ENCODE measurements at regions not wholly inside any gene's neighbourhood (a gene's known extent, or its start where the extent isn't known, plus 50 kb on each side); places are given as distances from the start of the nearest gene placed in this dataset.

- POLR2A ChIA-PET (ENCODE audit: low non-redundant PET) = no interaction called here
- Histone ChIP-seq H3K36me3 (ENCODE audit: insufficient read depth, low read length, poor library complexity, severe bottlenecking) (no peaks in the 10 kb centered on the region), H3K27ac (ENCODE audit: low read depth, low read length, poor library complexity, severe bottlenecking) (no peak overlapping the region), H3K9me3 (ENCODE audit: low read depth, low read length, poor library complexity, severe bottlenecking) (no peaks in the 10 kb centered on the region), H3K27me3 (replicated peaks; ENCODE audit: insufficient read depth, low read depth, low read length, poor library complexity) (no peaks in the 10 kb centered on the region), H3K4me1 (ENCODE audit: insufficient read depth, low read length, poor library complexity, severe bottlenecking) (peaks cover 9% of the 10 kb centered on the region), H3K4me3 (ENCODE audit: low read depth, low read length, poor library complexity, severe bottlenecking) (no peak overlapping the region)
- no peak for DNase-seq (ENCODE audit: low spot score)
- BruUV-seq (replicated peaks) = no TSS peak
- CTCF ChIA-PET = no interaction called here
- TF ChIP-seq CTCF (conservative IDR thresholded peaks at IDR 0.05; ENCODE audit: low read depth, low read length) = no peak
- TF ChIP-seq EZH2 (IDR thresholded peaks at IDR 0.05; ENCODE audit: borderline replicate concordance, low read depth, low read length, poor library complexity, severe bottlenecking) = no peak
- intact Hi-C loops (cut with micrococcal nuclease; ENCODE audit: unreplicated experiment) = no loop called here
Observed at GRCh38 chr7:25731846-25732245, 420.2 kb upstream of the NFE2L3 start.

- TF ChIP-seq CTCF (conservative IDR thresholded peaks at IDR 0.05; ENCODE audit: low read depth, low read length) = no peak
- TF ChIP-seq EZH2 (IDR thresholded peaks at IDR 0.05; ENCODE audit: borderline replicate concordance, low read depth, low read length, poor library complexity, severe bottlenecking) = no peak
- H3K4me3 ChIP-seq (ENCODE audit: low read depth, low read length, poor library complexity, severe bottlenecking) = no peak overlapping the region
- H3K9me3 ChIP-seq (ENCODE audit: low read depth, low read length, poor library complexity, severe bottlenecking) = no peaks in the 10 kb centered on the region
- no TSS peak for BruUV-seq (replicated peaks)
- H3K36me3 ChIP-seq (ENCODE audit: insufficient read depth, low read length, poor library complexity, severe bottlenecking) = no peaks in the 10 kb centered on the region
- H3K27ac ChIP-seq (ENCODE audit: low read depth, low read length, poor library complexity, severe bottlenecking) = no peak overlapping the region
- no peak for DNase-seq (ENCODE audit: low spot score)
- POLR2A ChIA-PET (ENCODE audit: low non-redundant PET) = no interaction called here
- H3K27me3 ChIP-seq (replicated peaks; ENCODE audit: insufficient read depth, low read depth, low read length, poor library complexity) = no peaks in the 10 kb centered on the region
- intact Hi-C loops (cut with micrococcal nuclease; ENCODE audit: unreplicated experiment) = no loop called here
- CTCF ChIA-PET = no interaction called here
- peaks cover 9% of the 10 kb centered on the region for H3K4me1 ChIP-seq (ENCODE audit: insufficient read depth, low read length, poor library complexity, severe bottlenecking)
Observed at GRCh38 chr7:25732766-25733217, 419.2 kb upstream of the NFE2L3 start.

GRCh38 chr7:25735674-25736242, 416.2 kb upstream of the NFE2L3 start:
- BruUV-seq (replicated peaks) = no TSS peak
- no peaks in the 10 kb centered on the region for H3K36me3 ChIP-seq (ENCODE audit: insufficient read depth, low read length, poor library complexity, severe bottlenecking)
- DNase-seq (ENCODE audit: low spot score) = no peak
- CTCF ChIA-PET = no interaction called here
- peaks cover 7% of the 10 kb centered on the region for H3K4me1 ChIP-seq (ENCODE audit: insufficient read depth, low read length, poor library complexity, severe bottlenecking)
- no peaks in the 10 kb centered on the region for H3K9me3 ChIP-seq (ENCODE audit: low read depth, low read length, poor library complexity, severe bottlenecking)
- intact Hi-C loops (cut with micrococcal nuclease; ENCODE audit: unreplicated experiment) = no loop called here
- POLR2A ChIA-PET (ENCODE audit: low non-redundant PET) = no interaction called here
- TF ChIP-seq CTCF (conservative IDR thresholded peaks at IDR 0.05; ENCODE audit: low read depth, low read length) = no peak
- TF ChIP-seq EZH2 (IDR thresholded peaks at IDR 0.05; ENCODE audit: borderline replicate concordance, low read depth, low read length, poor library complexity, severe bottlenecking) = no peak
- H3K4me3 ChIP-seq (ENCODE audit: low read depth, low read length, poor library complexity, severe bottlenecking) = no peak overlapping the region
- peaks cover 3% of the 10 kb centered on the region for H3K27me3 ChIP-seq (replicated peaks; ENCODE audit: insufficient read depth, low read depth, low read length, poor library complexity)
- H3K27ac ChIP-seq (ENCODE audit: low read depth, low read length, poor library complexity, severe bottlenecking) = no peak overlapping the region
